ENCODE measurements at regions not wholly inside any gene's neighbourhood (a gene's known extent, or its start where the extent isn't known, plus 50 kb on each side); places are given as distances from the start of the nearest gene placed in this dataset.

GRCh38 chr6:21395121-21395520, 198.4 kb upstream of the SOX4 start:
- no peak overlapping the region for H2AFZ ChIP-seq (ENCODE audit: low read length, unreplicated experiment)
- no peaks in the 10 kb centered on the region for H3K4me1 ChIP-seq (ENCODE audit: control insufficient read depth, insufficient read depth, low read length, unreplicated experiment)
- no peak overlapping the region for H3K27ac ChIP-seq (ENCODE audit: low read depth, low read length)
- H3K27me3 ChIP-seq (ENCODE audit: insufficient read depth, low read length): no peaks in the 10 kb centered on the region
- H3K36me3 ChIP-seq (ENCODE audit: insufficient read depth, low read length): no peaks in the 10 kb centered on the region
- no peaks in the 10 kb centered on the region for H3K79me2 ChIP-seq (ENCODE audit: control insufficient read depth, insufficient read depth, low read length, unreplicated experiment)
- no peak overlapping the region for H3K4me3 ChIP-seq (ENCODE audit: low read depth, low read length)

- no peak overlapping the region for H3K4me3 ChIP-seq (ENCODE audit: low read depth, low read length)
- H3K27me3 ChIP-seq (ENCODE audit: insufficient read depth, low read length): no peaks in the 10 kb centered on the region
- H3K27ac ChIP-seq (ENCODE audit: low read depth, low read length): no peak overlapping the region
- no peaks in the 10 kb centered on the region for H3K36me3 ChIP-seq (ENCODE audit: insufficient read depth, low read length)
- no peaks in the 10 kb centered on the region for H3K79me2 ChIP-seq (ENCODE audit: control insufficient read depth, insufficient read depth, low read length, unreplicated experiment)
- no peak overlapping the region for H2AFZ ChIP-seq (ENCODE audit: low read length, unreplicated experiment)
- no peaks in the 10 kb centered on the region for H3K4me1 ChIP-seq (ENCODE audit: control insufficient read depth, insufficient read depth, low read length, unreplicated experiment)
Observed at GRCh38 chr6:21396313-21396712, 197.2 kb upstream of the SOX4 start.

GRCh38 chr6:21398741-21399325, 194.7 kb upstream of the SOX4 start:
- Histone ChIP-seq H3K36me3 (ENCODE audit: insufficient read depth, low read length) (no peaks in the 10 kb centered on the region), H3K27ac (ENCODE audit: low read depth, low read length) (no peak overlapping the region), H2AFZ (ENCODE audit: low read length, unreplicated experiment) (no peak overlapping the region), H3K27me3 (ENCODE audit: insufficient read depth, low read length) (no peaks in the 10 kb centered on the region), H3K79me2 (ENCODE audit: control insufficient read depth, insufficient read depth, low read length, unreplicated experiment) (no peaks in the 10 kb centered on the region), H3K4me3 (ENCODE audit: low read depth, low read length) (no peak overlapping the region), H3K4me1 (ENCODE audit: control insufficient read depth, insufficient read depth, low read length, unreplicated experiment) (no peaks in the 10 kb centered on the region)

- H3K36me3 ChIP-seq (ENCODE audit: insufficient read depth, low read length): no peaks in the 10 kb centered on the region
- H3K79me2 ChIP-seq (ENCODE audit: control insufficient read depth, insufficient read depth, low read length, unreplicated experiment): no peaks in the 10 kb centered on the region
- no peak overlapping the region for H3K4me3 ChIP-seq (ENCODE audit: low read depth, low read length)
- H3K4me1 ChIP-seq (ENCODE audit: control insufficient read depth, insufficient read depth, low read length, unreplicated experiment): no peaks in the 10 kb centered on the region
- no peaks in the 10 kb centered on the region for H3K27me3 ChIP-seq (ENCODE audit: insufficient read depth, low read length)
- H2AFZ ChIP-seq (ENCODE audit: low read length, unreplicated experiment): no peak overlapping the region
- no peak overlapping the region for H3K27ac ChIP-seq (ENCODE audit: low read depth, low read length)
Observed at GRCh38 chr6:21402368-21402767, 191.2 kb upstream of the SOX4 start.

- Histone ChIP-seq H3K4me3 (ENCODE audit: low read depth, low read length) (no peak overlapping the region), H2AFZ (ENCODE audit: low read length, unreplicated experiment) (no peak overlapping the region), H3K27ac (ENCODE audit: low read depth, low read length) (no peak overlapping the region), H3K27me3 (ENCODE audit: insufficient read depth, low read length) (no peaks in the 10 kb centered on the region), H3K36me3 (ENCODE audit: insufficient read depth, low read length) (no peaks in the 10 kb centered on the region), H3K79me2 (ENCODE audit: control insufficient read depth, insufficient read depth, low read length, unreplicated experiment) (no peaks in the 10 kb centered on the region), H3K4me1 (ENCODE audit: control insufficient read depth, insufficient read depth, low read length, unreplicated experiment) (no peaks in the 10 kb centered on the region)
Observed at GRCh38 chr6:21404577-21404976, 189.0 kb upstream of the SOX4 start.

GRCh38 chr6:21406316-21406715, 187.2 kb upstream of the SOX4 start:
- H3K36me3 ChIP-seq (ENCODE audit: insufficient read depth, low read length): no peaks in the 10 kb centered on the region
- H3K4me3 ChIP-seq (ENCODE audit: low read depth, low read length): no peak overlapping the region
- H2AFZ ChIP-seq (ENCODE audit: low read length, unreplicated experiment): no peak overlapping the region
- H3K79me2 ChIP-seq (ENCODE audit: control insufficient read depth, insufficient read depth, low read length, unreplicated experiment): no peaks in the 10 kb centered on the region
- no peaks in the 10 kb centered on the region for H3K27me3 ChIP-seq (ENCODE audit: insufficient read depth, low read length)
- H3K4me1 ChIP-seq (ENCODE audit: control insufficient read depth, insufficient read depth, low read length, unreplicated experiment): no peaks in the 10 kb centered on the region
- no peak overlapping the region for H3K27ac ChIP-seq (ENCODE audit: low read depth, low read length)

GRCh38 chr6:21409231-21409630, 184.3 kb upstream of the SOX4 start:
- H2AFZ ChIP-seq (ENCODE audit: low read length, unreplicated experiment): no peak overlapping the region
- H3K4me1 ChIP-seq (ENCODE audit: control insufficient read depth, insufficient read depth, low read length, unreplicated experiment): no peaks in the 10 kb centered on the region
- H3K4me3 ChIP-seq (ENCODE audit: low read depth, low read length): no peak overlapping the region
- H3K79me2 ChIP-seq (ENCODE audit: control insufficient read depth, insufficient read depth, low read length, unreplicated experiment): no peaks in the 10 kb centered on the region
- no peaks in the 10 kb centered on the region for H3K27me3 ChIP-seq (ENCODE audit: insufficient read depth, low read length)
- H3K36me3 ChIP-seq (ENCODE audit: insufficient read depth, low read length): no peaks in the 10 kb centered on the region
- H3K27ac ChIP-seq (ENCODE audit: low read depth, low read length): no peak overlapping the region

- no peak overlapping the region for H3K4me3 ChIP-seq (ENCODE audit: low read depth, low read length)
- H3K27me3 ChIP-seq (ENCODE audit: insufficient read depth, low read length): no peaks in the 10 kb centered on the region
- no peaks in the 10 kb centered on the region for H3K36me3 ChIP-seq (ENCODE audit: insufficient read depth, low read length)
- no peaks in the 10 kb centered on the region for H3K79me2 ChIP-seq (ENCODE audit: control insufficient read depth, insufficient read depth, low read length, unreplicated experiment)
- H3K27ac ChIP-seq (ENCODE audit: low read depth, low read length): no peak overlapping the region
- H2AFZ ChIP-seq (ENCODE audit: low read length, unreplicated experiment): no peak overlapping the region
- no peaks in the 10 kb centered on the region for H3K4me1 ChIP-seq (ENCODE audit: control insufficient read depth, insufficient read depth, low read length, unreplicated experiment)
Observed at GRCh38 chr6:21413428-21413827, 180.1 kb upstream of the SOX4 start.

- no peaks in the 10 kb centered on the region for H3K4me1 ChIP-seq (ENCODE audit: control insufficient read depth, insufficient read depth, low read length, unreplicated experiment)
- H3K27ac ChIP-seq (ENCODE audit: low read depth, low read length): no peak overlapping the region
- H3K79me2 ChIP-seq (ENCODE audit: control insufficient read depth, insufficient read depth, low read length, unreplicated experiment): no peaks in the 10 kb centered on the region
- no peak overlapping the region for H2AFZ ChIP-seq (ENCODE audit: low read length, unreplicated experiment)
- no peaks in the 10 kb centered on the region for H3K27me3 ChIP-seq (ENCODE audit: insufficient read depth, low read length)
- no peak overlapping the region for H3K4me3 ChIP-seq (ENCODE audit: low read depth, low read length)
- H3K36me3 ChIP-seq (ENCODE audit: insufficient read depth, low read length): no peaks in the 10 kb centered on the region
Observed at GRCh38 chr6:21414065-21414464, 179.5 kb upstream of the SOX4 start.

- no peaks in the 10 kb centered on the region for H3K36me3 ChIP-seq (ENCODE audit: insufficient read depth, low read length)
- H3K4me1 ChIP-seq (ENCODE audit: control insufficient read depth, insufficient read depth, low read length, unreplicated experiment): no peaks in the 10 kb centered on the region
- no peak overlapping the region for H3K27ac ChIP-seq (ENCODE audit: low read depth, low read length)
- no peaks in the 10 kb centered on the region for H3K27me3 ChIP-seq (ENCODE audit: insufficient read depth, low read length)
- no peak overlapping the region for H2AFZ ChIP-seq (ENCODE audit: low read length, unreplicated experiment)
- H3K4me3 ChIP-seq (ENCODE audit: low read depth, low read length): no peak overlapping the region
- H3K79me2 ChIP-seq (ENCODE audit: control insufficient read depth, insufficient read depth, low read length, unreplicated experiment): no peaks in the 10 kb centered on the region
Observed at GRCh38 chr6:21420146-21420878, 173.2 kb upstream of the SOX4 start.

- H3K36me3 ChIP-seq (ENCODE audit: insufficient read depth, low read length): no peaks in the 10 kb centered on the region
- no peak overlapping the region for H3K27ac ChIP-seq (ENCODE audit: low read depth, low read length)
- no peak overlapping the region for H2AFZ ChIP-seq (ENCODE audit: low read length, unreplicated experiment)
- no peaks in the 10 kb centered on the region for H3K4me1 ChIP-seq (ENCODE audit: control insufficient read depth, insufficient read depth, low read length, unreplicated experiment)
- no peaks in the 10 kb centered on the region for H3K79me2 ChIP-seq (ENCODE audit: control insufficient read depth, insufficient read depth, low read length, unreplicated experiment)
- H3K27me3 ChIP-seq (ENCODE audit: insufficient read depth, low read length): no peaks in the 10 kb centered on the region
- H3K4me3 ChIP-seq (ENCODE audit: low read depth, low read length): no peak overlapping the region
Observed at GRCh38 chr6:21420926-21421325, 172.6 kb upstream of the SOX4 start.
